Panc1 (cell line): ENCODE measurements at regions not wholly inside any gene's neighbourhood (a gene's known extent, or its start where the extent isn't known, plus 50 kb on each side); places are given as distances from the start of the nearest gene placed in this dataset.

ENCODE experiments used
- CTCF ChIP-seq: fragments of 450-650 bp; IDR thresholded peaks from 2 replicates; pipeline ENCODE4 v1.5.1; 2017; ENCODE audit warnings: mild to moderate bottlenecking
- POLR2AphosphoS5 ChIP-seq: IDR thresholded peaks from 2 replicates; pipeline ENCODE4 v1.6.1; 2012; ENCODE audit warnings: mild to moderate bottlenecking, low read depth, low read length, moderate library complexity
- SIN3A ChIP-seq: IDR thresholded peaks from 2 replicates; pipeline ENCODE4 v1.6.1; 2012; ENCODE audit warnings: low read depth, mild to moderate bottlenecking, low read length, moderate library complexity, borderline replicate concordance; ENCODE audit not compliant: insufficient read depth
- TF ChIP-seq, protein P1 (sequence below), 2 experiments: IDR thresholded peaks; 2 replicates each; pipeline ENCODE4 v1.6.1; 2011 to 2012; ENCODE audit warnings: low read depth in 2 of 2, control low read depth in 1 of 2, low read length in 1 of 2, mild to moderate bottlenecking in 1 of 2, moderate library complexity in 1 of 2; ENCODE audit not compliant: insufficient read depth in 1 of 2

- TF ChIP-seq CTCF = no peak
- no peak for TF ChIP-seq SIN3A
- TF ChIP-seq, protein P1, sequence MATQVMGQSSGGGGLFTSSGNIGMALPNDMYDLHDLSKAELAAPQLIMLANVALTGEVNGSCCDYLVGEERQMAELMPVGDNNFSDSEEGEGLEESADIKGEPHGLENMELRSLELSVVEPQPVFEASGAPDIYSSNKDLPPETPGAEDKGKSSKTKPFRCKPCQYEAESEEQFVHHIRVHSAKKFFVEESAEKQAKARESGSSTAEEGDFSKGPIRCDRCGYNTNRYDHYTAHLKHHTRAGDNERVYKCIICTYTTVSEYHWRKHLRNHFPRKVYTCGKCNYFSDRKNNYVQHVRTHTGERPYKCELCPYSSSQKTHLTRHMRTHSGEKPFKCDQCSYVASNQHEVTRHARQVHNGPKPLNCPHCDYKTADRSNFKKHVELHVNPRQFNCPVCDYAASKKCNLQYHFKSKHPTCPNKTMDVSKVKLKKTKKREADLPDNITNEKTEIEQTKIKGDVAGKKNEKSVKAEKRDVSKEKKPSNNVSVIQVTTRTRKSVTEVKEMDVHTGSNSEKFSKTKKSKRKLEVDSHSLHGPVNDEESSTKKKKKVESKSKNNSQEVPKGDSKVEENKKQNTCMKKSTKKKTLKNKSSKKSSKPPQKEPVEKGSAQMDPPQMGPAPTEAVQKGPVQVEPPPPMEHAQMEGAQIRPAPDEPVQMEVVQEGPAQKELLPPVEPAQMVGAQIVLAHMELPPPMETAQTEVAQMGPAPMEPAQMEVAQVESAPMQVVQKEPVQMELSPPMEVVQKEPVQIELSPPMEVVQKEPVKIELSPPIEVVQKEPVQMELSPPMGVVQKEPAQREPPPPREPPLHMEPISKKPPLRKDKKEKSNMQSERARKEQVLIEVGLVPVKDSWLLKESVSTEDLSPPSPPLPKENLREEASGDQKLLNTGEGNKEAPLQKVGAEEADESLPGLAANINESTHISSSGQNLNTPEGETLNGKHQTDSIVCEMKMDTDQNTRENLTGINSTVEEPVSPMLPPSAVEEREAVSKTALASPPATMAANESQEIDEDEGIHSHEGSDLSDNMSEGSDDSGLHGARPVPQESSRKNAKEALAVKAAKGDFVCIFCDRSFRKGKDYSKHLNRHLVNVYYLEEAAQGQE (IDR thresholded peaks at IDR 0.05; ENCODE audit: insufficient read depth in 1 of 2, low read depth in 2 of 2, low read length in 1 of 2) = no peak
- no peak for TF ChIP-seq POLR2AphosphoS5
Observed at GRCh38 chr12:67523538-67523937, 125.0 kb upstream of the DYRK2 start.
